HepG2 (cell line): ENCODE measurements at regions not wholly inside any gene's neighbourhood (a gene's known extent, or its start where the extent isn't known, plus 50 kb on each side); places are given as distances from the start of the nearest gene placed in this dataset.

ENCODE experiments used
- ATAC-seq: fragments of 200-7000 bp; cut with Tn5 transposase; 3 replicates; pipeline ENCODE4 v1.9.1; 2020; ENCODE audit warnings: mild to moderate bottlenecking, moderate library complexity
- BruUV-seq: library from RNA; stranded (reverse); fragments of 400-500 nt; replicated peaks from 2 replicates; lab custom pipeline; 2021; lab: Mats Ljungman, UMichigan
- CTCF ChIA-PET: fragments of 300-600 bp; formaldehyde crosslinking; extraction: SDS; loops from one replicate; lab custom pipeline; 2021; ENCODE audit warnings: low total read pairs, inconsistent platforms, low intra/inter-chr PET ratio; lab: Yijun Ruan, JAX
- POLR2A ChIA-PET: fragments of 350-600 bp; sonication (Branson Sonifier 250); formaldehyde crosslinking; loops from one replicate; lab custom pipeline; 2020; ENCODE audit warnings: antibody characterized with exemption, inconsistent platforms; lab: Yijun Ruan, JAX
- DNase-seq: peaks from one replicate; pipeline ENCODE4 v3.0.0-alpha.2; 2015; ENCODE audit warnings: low spot score
- FAIRE-seq: peaks from 3 replicates; lab custom pipeline; 2011; peaks lifted over from hg19 to GRCh38; lab: Jason Lieb, UNC
- H2AFZ ChIP-seq: one replicate; pipeline ENCODE4 v1.6.1; 2011; ENCODE audit warnings: low read length, inconsistent platforms
- H3K27ac ChIP-seq: fragments of 300-600 bp; 3 replicates; pipeline ENCODE4 v1.8.0; 2011; ENCODE audit warnings: mixed run types, mild to moderate bottlenecking, mixed read lengths, low read length, inconsistent platforms; ENCODE audit not compliant: insufficient read depth; ENCODE audit errors: extremely low read length
- H3K27me3 ChIP-seq, 2 experiments: fragments of 200-600 bp in 1 of 2; 2 replicates in 1 of 2; 3 replicates in 1 of 2; pipeline versions ENCODE4 v1.6.0 to v1.8.0; 2011; ENCODE audit warnings: low read length in 2 of 2, mild to moderate bottlenecking in 2 of 2, moderate library complexity in 2 of 2, inconsistent platforms in 1 of 2; ENCODE audit not compliant: insufficient read depth in 2 of 2, control insufficient read depth in 1 of 2
- H3K36me3 ChIP-seq, 2 experiments: fragments of 200-600 bp in 1 of 2; replicated peaks in 1 of 2; 2 replicates in 1 of 2; 3 replicates in 1 of 2; pipeline versions ENCODE4 v1.5.1 to v1.8.0; 2011; ENCODE audit warnings: low read length in 2 of 2, inconsistent platforms in 1 of 2; ENCODE audit not compliant: insufficient read depth in 2 of 2, control insufficient read depth in 1 of 2
- H3K4me1 ChIP-seq: 2 replicates; pipeline ENCODE4 v1.5.1; 2012; ENCODE audit warnings: low read length, inconsistent platforms; ENCODE audit not compliant: insufficient read depth
- H3K4me2 ChIP-seq: 2 replicates; pipeline ENCODE4 v1.6.0; 2011; ENCODE audit warnings: low read depth, low read length, inconsistent platforms
- H3K4me3 ChIP-seq, 3 experiments: fragments of 200-600 bp in 1 of 3; sonication (generic), shearing (Covaris generic) in 1 of 3; replicated peaks in 1 of 3; 2 replicates each; pipeline ENCODE4 v1.5.1; 2011 to 2016; ENCODE audit warnings: low read length in 3 of 3, inconsistent platforms in 2 of 3, low read depth in 2 of 3, mild to moderate bottlenecking in 2 of 3, control low read depth in 1 of 3, mixed read lengths in 1 of 3; ENCODE audit not compliant: insufficient read depth in 1 of 3
- H3K79me2 ChIP-seq: one replicate; pipeline ENCODE4 v1.6.1; 2011; ENCODE audit warnings: low read length, inconsistent platforms; ENCODE audit not compliant: insufficient read depth
- H3K9ac ChIP-seq: 2 replicates; pipeline ENCODE4 v1.6.0; 2011; ENCODE audit warnings: mild to moderate bottlenecking, low read depth, low read length, inconsistent platforms; ENCODE audit not compliant: insufficient read depth
- H3K9me3 ChIP-seq: 2 replicates; pipeline ENCODE4 v1.5.1; 2012; ENCODE audit warnings: mild to moderate bottlenecking, low read length
- H4K20me1 ChIP-seq: 2 replicates; pipeline ENCODE4 v1.6.0; 2011; ENCODE audit warnings: inconsistent platforms, mild to moderate bottlenecking, low read length, moderate library complexity; ENCODE audit not compliant: insufficient read depth
- ATM ChIP-seq: fragments of 450-650 bp; IDR thresholded peaks from 2 replicates; pipeline ENCODE4 v1.7.1; 2017; ENCODE audit warnings: mild to moderate bottlenecking, borderline replicate concordance
- FIP1L1 ChIP-seq: fragments of 200-400 bp; formaldehyde crosslinking; IDR thresholded peaks from 2 replicates; pipeline ENCODE4 v1.6.1; 2018; ENCODE audit warnings: low read depth, mild to moderate bottlenecking, low read length, moderate library complexity, borderline replicate concordance; ENCODE audit not compliant: insufficient read depth
- FOXJ3 ChIP-seq: sonication (generic); formaldehyde crosslinking; IDR thresholded peaks from 2 replicates; pipeline ENCODE4 v1.4.0; 2020; ENCODE audit warnings: missing genetic modification reagents, mild to moderate bottlenecking, borderline replicate concordance
- FOXK1 ChIP-seq: sonication (generic); formaldehyde crosslinking; IDR thresholded peaks from 2 replicates; pipeline ENCODE4 v1.4.0; 2020; ENCODE audit warnings: low read depth, missing genetic modification reagents, borderline replicate concordance
- IKZF1 ChIP-seq: fragments of 450-650 bp; IDR thresholded peaks from 2 replicates; pipeline ENCODE4 v1.7.1; 2016
- JUNB ChIP-seq: sonication (generic); formaldehyde crosslinking; IDR thresholded peaks from 2 replicates; pipeline ENCODE4 v1.8.0; 2022; ENCODE audit warnings: missing genetic modification reagents, mild to moderate bottlenecking, borderline replicate concordance
- NKX3-1 ChIP-seq: sonication (generic); formaldehyde crosslinking; IDR thresholded peaks from 2 replicates; pipeline ENCODE4 v1.5.0; 2020; ENCODE audit warnings: missing genetic modification reagents
- RBAK ChIP-seq: sonication (generic); formaldehyde crosslinking; IDR thresholded peaks from 2 replicates; pipeline ENCODE4 v1.5.1; 2020; ENCODE audit warnings: mild to moderate bottlenecking, missing genetic modification reagents
- SMAD9 ChIP-seq: sonication (generic); formaldehyde crosslinking; IDR thresholded peaks from 2 replicates; pipeline ENCODE4 v1.5.1; 2020; ENCODE audit warnings: mild to moderate bottlenecking, missing genetic modification reagents
- SNAPC2 ChIP-seq: sonication (generic); formaldehyde crosslinking; IDR thresholded peaks from 2 replicates; pipeline ENCODE4 v1.8.1; 2022; ENCODE audit warnings: mild to moderate bottlenecking, missing genetic modification reagents
- SRSF4 ChIP-seq: fragments of 200-400 bp; formaldehyde crosslinking; IDR thresholded peaks from one replicate; pipeline ENCODE4 v1.6.1; 2018; ENCODE audit warnings: mild to moderate bottlenecking, low read depth, low read length, moderate library complexity; ENCODE audit not compliant: poor library complexity, severe bottlenecking
- ZIK1 ChIP-seq: sonication (generic); formaldehyde crosslinking; IDR thresholded peaks from 2 replicates; pipeline ENCODE4 v1.5.0; 2020; ENCODE audit warnings: mild to moderate bottlenecking, low read depth, missing genetic modification reagents, borderline replicate concordance
- ZNF333 ChIP-seq: sonication (generic); formaldehyde crosslinking; IDR thresholded peaks from 2 replicates; pipeline ENCODE4 v1.4.0; 2020; ENCODE audit warnings: mild to moderate bottlenecking, missing genetic modification reagents, borderline replicate concordance
- ZNF335 ChIP-seq: sonication (generic); formaldehyde crosslinking; IDR thresholded peaks from 2 replicates; pipeline ENCODE4 v1.4.0; 2020; ENCODE audit warnings: missing genetic modification reagents
- ZNF33B ChIP-seq: sonication (generic); formaldehyde crosslinking; IDR thresholded peaks from 2 replicates; pipeline ENCODE4 v1.5.1; 2020; ENCODE audit warnings: mild to moderate bottlenecking, missing genetic modification reagents
- ZNF883 ChIP-seq: sonication (generic); formaldehyde crosslinking; IDR thresholded peaks from 2 replicates; pipeline ENCODE4 v1.5.1; 2020; ENCODE audit warnings: mild to moderate bottlenecking, missing genetic modification reagents; ENCODE audit errors: not compliant biosample characterization
- WGBS: methylation state at CpG from one replicate; pipeline ENCODE4 v1.1.6; 2017; ENCODE audit warnings: low lambda C conversion rate; 5-methylcytosine and 5-hydroxymethylcytosine counted together
- in situ Hi-C: cut with HindIII; loops from 2 replicates; pipeline ENCODE4 v1.10.0; 2017; ENCODE audit warnings: low pct_unique_long_range_greater_than_20kb; ENCODE audit not compliant: extremely low pct_ligation_motif_present
- intact Hi-C: fragments of 100-400 bp; cut with micrococcal nuclease; formaldehyde crosslinking; loops from one replicate; pipeline ENCODE4 v1.10.0; 2022; ENCODE audit not compliant: unreplicated experiment
- TF ChIP-seq, protein P1 (sequence below): sonication (generic); formaldehyde crosslinking; IDR thresholded peaks from 2 replicates; pipeline ENCODE4 v1.4.0; 2020; ENCODE audit warnings: mild to moderate bottlenecking, missing genetic modification reagents
- TF ChIP-seq, protein P2 (sequence below): sonication (generic); formaldehyde crosslinking; IDR thresholded peaks from 2 replicates; pipeline ENCODE4 v1.5.1; 2020; ENCODE audit warnings: missing genetic modification reagents, mild to moderate bottlenecking, borderline replicate concordance
- TF ChIP-seq, protein P3 (sequence below): sonication (generic); formaldehyde crosslinking; IDR thresholded peaks from 2 replicates; pipeline ENCODE4 v1.8.0; 2022; ENCODE audit warnings: missing genetic modification reagents, low read depth, mild to moderate bottlenecking, borderline replicate concordance

DNA sequence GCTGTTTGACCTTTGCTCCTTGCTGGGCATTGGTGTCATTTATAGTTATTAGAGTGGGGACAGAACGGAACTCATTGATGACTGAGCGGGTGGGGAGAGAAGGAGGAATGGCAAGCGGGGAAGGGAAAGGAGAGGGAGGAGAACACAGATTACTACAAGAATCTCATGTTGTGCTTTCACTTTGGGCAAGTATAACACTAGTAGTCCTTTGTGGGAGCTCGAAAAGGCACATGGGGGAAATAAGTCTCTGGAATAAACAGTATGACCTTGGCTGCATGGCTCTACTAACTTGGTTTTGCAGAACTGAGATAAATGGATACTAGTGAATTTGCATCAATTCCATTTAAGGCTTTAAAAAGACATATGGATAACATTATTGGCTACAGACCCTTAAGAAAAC lies 161.7 kb upstream of the NABP1 start:
- Histone ChIP-seq H3K9ac (no peak overlapping the region), H3K4me2 (peak overlapping the region; percentile 21; the same call in 1 of the 2 replicates), H2AFZ (no peak overlapping the region), H3K4me1 (peaks cover 11% of the 10 kb centered on the region), H3K27me3 (peaks cover 0 to 11% of the 10 kb centered on the region in 2 experiments; a peak in 2 of 5 replicates), H3K9me3 (no peaks in the 10 kb centered on the region), H3K36me3 (no peaks in the 10 kb centered on the region), H3K27ac (no peak overlapping the region), H3K79me2 (no peaks in the 10 kb centered on the region), H3K4me3 (no peak overlapping the region), H4K20me1 (no peaks in the 10 kb centered on the region)
- DNase-seq = no peak
- no peak; the same call in 2 of the 3 replicates for ATAC-seq
- BruUV-seq = no TSS peak
- FAIRE-seq = no peak
- ChIA-PET POLR2A (no interaction called here), CTCF (no interaction called here)
- intact Hi-C loops (no loop called here), in situ Hi-C loops (loop anchor here (25.0 kb wide), 1 partner anchor 454 kb away; no protein-coding TSS in a partner anchor)
- WGBS = 19% methylated on average over 4 of the region's 4 CpGs
- TF ChIP-seq, protein P1, sequence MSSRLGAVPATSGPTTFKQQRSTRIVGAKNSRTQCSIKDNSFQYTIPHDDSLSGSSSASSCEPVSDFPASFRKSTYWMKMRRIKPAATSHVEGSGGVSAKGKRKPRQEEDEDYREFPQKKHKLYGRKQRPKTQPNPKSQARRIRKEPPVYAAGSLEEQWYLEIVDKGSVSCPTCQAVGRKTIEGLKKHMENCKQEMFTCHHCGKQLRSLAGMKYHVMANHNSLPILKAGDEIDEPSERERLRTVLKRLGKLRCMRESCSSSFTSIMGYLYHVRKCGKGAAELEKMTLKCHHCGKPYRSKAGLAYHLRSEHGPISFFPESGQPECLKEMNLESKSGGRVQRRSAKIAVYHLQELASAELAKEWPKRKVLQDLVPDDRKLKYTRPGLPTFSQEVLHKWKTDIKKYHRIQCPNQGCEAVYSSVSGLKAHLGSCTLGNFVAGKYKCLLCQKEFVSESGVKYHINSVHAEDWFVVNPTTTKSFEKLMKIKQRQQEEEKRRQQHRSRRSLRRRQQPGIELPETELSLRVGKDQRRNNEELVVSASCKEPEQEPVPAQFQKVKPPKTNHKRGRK (CRISPR knock-in tag) = no peak
- TF ChIP-seq ZIK1 (CRISPR knock-in tag) (no peak), FOXK1 (CRISPR knock-in tag) (no peak), ZNF883 (CRISPR knock-in tag) (no peak), NKX3-1 (no peak), SMAD9 (CRISPR knock-in tag) (no peak), ZNF335 (no peak), JUNB (CRISPR knock-in tag) (no peak), ZNF333 (CRISPR knock-in tag) (no peak), ATM (no peak), SNAPC2 (no peak), FOXJ3 (CRISPR knock-in tag) (no peak), FIP1L1 (no peak), ZNF33B (CRISPR knock-in tag) (no peak), IKZF1 (no peak), SRSF4 (no peak), RBAK (no peak)
- TF ChIP-seq, protein P2, sequence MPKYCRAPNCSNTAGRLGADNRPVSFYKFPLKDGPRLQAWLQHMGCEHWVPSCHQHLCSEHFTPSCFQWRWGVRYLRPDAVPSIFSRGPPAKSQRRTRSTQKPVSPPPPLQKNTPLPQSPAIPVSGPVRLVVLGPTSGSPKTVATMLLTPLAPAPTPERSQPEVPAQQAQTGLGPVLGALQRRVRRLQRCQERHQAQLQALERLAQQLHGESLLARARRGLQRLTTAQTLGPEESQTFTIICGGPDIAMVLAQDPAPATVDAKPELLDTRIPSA (CRISPR knock-in tag) = no peak
- TF ChIP-seq, protein P3, sequence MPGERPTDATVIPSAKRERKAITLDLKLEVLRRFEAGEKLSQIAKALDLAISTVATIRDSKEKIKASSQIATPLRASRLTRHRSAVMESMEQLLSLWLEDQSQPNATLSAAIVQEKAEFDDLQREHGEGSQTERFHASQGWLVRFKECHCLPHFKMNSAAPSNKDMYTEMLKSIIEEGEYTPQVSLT (CRISPR knock-in tag) = no peak
